Ishikawa (cell line): ENCODE measurements at regions not wholly inside any gene's neighbourhood (a gene's known extent, or its start where the extent isn't known, plus 50 kb on each side); places are given as distances from the start of the nearest gene placed in this dataset.

Source experiments
- CEBPB ChIP-seq: IDR thresholded peaks from 2 replicates; pipeline ENCODE4 v1.6.1; 2012
- CREB1 ChIP-seq: IDR thresholded peaks from 2 replicates; pipeline ENCODE4 v1.6.1; 2012; ENCODE audit warnings: low read depth
- EGR1 ChIP-seq: IDR thresholded peaks from 2 replicates; pipeline ENCODE4 v1.6.1; 2012
- EP300 ChIP-seq: IDR thresholded peaks from 2 replicates; pipeline ENCODE4 v1.6.1; 2012; ENCODE audit warnings: borderline replicate concordance
- FOXM1 ChIP-seq: IDR thresholded peaks from 2 replicates; pipeline ENCODE4 v1.6.1; 2012; ENCODE audit warnings: low read depth, borderline replicate concordance
- NFIC ChIP-seq: IDR thresholded peaks from 2 replicates; pipeline ENCODE4 v1.6.1; 2012
- RAD21 ChIP-seq: IDR thresholded peaks from 2 replicates; pipeline ENCODE4 v1.6.1; 2012; ENCODE audit warnings: low read depth
- TAF1 ChIP-seq: IDR thresholded peaks from 2 replicates; pipeline ENCODE4 v1.6.1; 2012; ENCODE audit warnings: low read depth, mild to moderate bottlenecking
- TCF12 ChIP-seq: IDR thresholded peaks from 2 replicates; pipeline ENCODE4 v1.6.1; 2012; ENCODE audit warnings: low read depth
- TEAD4 ChIP-seq: IDR thresholded peaks from 2 replicates; pipeline ENCODE4 v1.6.1; 2012
- YY1 ChIP-seq: IDR thresholded peaks from 2 replicates; pipeline ENCODE4 v1.6.1; 2012; ENCODE audit warnings: low read depth
- ZBTB7A ChIP-seq: IDR thresholded peaks from 2 replicates; pipeline ENCODE4 v1.6.1; 2012; ENCODE audit warnings: low read depth
- TF ChIP-seq, protein P1 (sequence below): IDR thresholded peaks from 2 replicates; pipeline ENCODE4 v1.6.1; 2012; ENCODE audit warnings: low read depth, mild to moderate bottlenecking
- TF ChIP-seq, protein P2 (sequence below): IDR thresholded peaks from 2 replicates; pipeline ENCODE4 v1.6.1; 2012
- TF ChIP-seq, protein P3 (sequence below): IDR thresholded peaks from 2 replicates; pipeline ENCODE4 v1.6.1; 2012

DNA sequence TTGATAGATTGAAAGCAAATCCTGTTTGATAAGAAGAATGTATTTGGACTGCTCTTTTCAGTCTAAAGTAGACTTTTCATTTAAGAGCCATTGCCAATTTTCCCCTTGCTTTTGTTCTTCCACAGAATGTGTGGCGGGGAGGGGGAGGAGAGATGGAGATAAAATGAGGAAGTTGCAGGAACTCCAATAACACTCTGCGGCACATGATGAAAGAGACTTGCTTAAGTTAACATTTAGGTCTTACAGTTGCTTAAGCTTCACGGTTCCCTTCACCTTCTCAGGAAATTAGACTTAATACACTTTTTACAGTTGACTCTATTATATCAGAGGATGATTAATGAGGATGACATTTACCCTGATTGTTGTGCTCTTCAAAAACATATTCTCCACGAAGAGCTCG, 537.3 kb downstream of the TMTC2 start:
- no peak for TF ChIP-seq TEAD4
- TF ChIP-seq YY1: no peak
- TF ChIP-seq TCF12: no peak
- TF ChIP-seq FOXM1: no peak
- TF ChIP-seq CREB1: no peak
- TF ChIP-seq, protein P1, sequence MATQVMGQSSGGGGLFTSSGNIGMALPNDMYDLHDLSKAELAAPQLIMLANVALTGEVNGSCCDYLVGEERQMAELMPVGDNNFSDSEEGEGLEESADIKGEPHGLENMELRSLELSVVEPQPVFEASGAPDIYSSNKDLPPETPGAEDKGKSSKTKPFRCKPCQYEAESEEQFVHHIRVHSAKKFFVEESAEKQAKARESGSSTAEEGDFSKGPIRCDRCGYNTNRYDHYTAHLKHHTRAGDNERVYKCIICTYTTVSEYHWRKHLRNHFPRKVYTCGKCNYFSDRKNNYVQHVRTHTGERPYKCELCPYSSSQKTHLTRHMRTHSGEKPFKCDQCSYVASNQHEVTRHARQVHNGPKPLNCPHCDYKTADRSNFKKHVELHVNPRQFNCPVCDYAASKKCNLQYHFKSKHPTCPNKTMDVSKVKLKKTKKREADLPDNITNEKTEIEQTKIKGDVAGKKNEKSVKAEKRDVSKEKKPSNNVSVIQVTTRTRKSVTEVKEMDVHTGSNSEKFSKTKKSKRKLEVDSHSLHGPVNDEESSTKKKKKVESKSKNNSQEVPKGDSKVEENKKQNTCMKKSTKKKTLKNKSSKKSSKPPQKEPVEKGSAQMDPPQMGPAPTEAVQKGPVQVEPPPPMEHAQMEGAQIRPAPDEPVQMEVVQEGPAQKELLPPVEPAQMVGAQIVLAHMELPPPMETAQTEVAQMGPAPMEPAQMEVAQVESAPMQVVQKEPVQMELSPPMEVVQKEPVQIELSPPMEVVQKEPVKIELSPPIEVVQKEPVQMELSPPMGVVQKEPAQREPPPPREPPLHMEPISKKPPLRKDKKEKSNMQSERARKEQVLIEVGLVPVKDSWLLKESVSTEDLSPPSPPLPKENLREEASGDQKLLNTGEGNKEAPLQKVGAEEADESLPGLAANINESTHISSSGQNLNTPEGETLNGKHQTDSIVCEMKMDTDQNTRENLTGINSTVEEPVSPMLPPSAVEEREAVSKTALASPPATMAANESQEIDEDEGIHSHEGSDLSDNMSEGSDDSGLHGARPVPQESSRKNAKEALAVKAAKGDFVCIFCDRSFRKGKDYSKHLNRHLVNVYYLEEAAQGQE: no peak
- TF ChIP-seq ZBTB7A: no peak
- no peak for TF ChIP-seq NFIC
- no peak for TF ChIP-seq EGR1
- TF ChIP-seq, protein P2, sequence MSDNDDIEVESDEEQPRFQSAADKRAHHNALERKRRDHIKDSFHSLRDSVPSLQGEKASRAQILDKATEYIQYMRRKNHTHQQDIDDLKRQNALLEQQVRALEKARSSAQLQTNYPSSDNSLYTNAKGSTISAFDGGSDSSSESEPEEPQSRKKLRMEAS: no peak
- TF ChIP-seq EP300: no peak
- no peak for TF ChIP-seq RAD21
- no peak for TF ChIP-seq TAF1
- TF ChIP-seq CEBPB: no peak
- TF ChIP-seq, protein P3, sequence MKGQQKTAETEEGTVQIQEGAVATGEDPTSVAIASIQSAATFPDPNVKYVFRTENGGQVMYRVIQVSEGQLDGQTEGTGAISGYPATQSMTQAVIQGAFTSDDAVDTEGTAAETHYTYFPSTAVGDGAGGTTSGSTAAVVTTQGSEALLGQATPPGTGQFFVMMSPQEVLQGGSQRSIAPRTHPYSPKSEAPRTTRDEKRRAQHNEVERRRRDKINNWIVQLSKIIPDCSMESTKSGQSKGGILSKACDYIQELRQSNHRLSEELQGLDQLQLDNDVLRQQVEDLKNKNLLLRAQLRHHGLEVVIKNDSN: no peak

DNA sequence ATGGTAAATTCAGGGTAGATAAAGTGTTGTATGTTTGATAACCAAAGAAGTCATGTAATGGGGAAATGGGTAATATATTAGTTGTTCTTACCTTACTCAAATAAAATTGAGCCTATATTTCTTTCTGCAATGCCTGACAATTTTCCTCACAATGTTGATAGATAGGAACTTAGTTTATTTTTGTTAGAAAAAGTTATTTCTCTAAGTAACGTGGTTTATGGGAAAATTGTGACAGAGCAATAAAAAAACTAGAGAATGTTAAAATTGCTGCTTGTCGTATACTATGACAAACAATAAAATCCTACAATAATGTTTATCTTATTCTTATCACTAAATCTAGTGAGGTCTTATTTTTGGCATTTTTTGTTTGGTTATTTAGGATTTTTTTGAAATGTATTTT, 534.1 kb downstream of the TMTC2 start:
- TF ChIP-seq NFIC (no peak), CREB1 (no peak), TCF12 (no peak), EP300 (no peak), TAF1 (no peak), CEBPB (no peak), EGR1 (no peak), RAD21 (no peak), ZBTB7A (no peak), FOXM1 (no peak), TEAD4 (no peak), YY1 (no peak)
- TF ChIP-seq, protein P1: no peak
- TF ChIP-seq, protein P3: no peak
- TF ChIP-seq, protein P2: no peak

DNA sequence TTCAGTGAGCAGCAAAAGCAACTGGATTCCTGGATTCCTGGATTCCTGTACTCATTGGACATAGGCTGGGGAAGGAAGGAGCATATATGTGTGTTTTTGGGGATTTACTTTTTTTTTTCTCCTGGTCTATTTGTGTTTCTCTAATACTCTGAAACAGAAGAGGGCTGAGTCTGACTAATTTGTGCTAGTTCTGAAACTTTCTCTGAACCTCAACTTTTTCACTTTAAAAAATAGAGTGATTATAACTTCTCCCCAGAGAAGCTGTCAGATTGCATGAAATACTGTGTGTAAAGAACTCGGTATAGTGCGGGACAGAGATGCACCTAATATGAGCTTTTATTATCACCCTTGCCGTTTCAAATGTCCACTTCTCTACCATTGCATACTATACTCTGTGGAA, 529.5 kb downstream of the TMTC2 start:
- TF ChIP-seq FOXM1 (no peak), EGR1 (no peak), TCF12 (no peak)

GRCh38 chr12:83214185-83214584, 527.5 kb downstream of the TMTC2 start:
- TF ChIP-seq TAF1 (no peak), TEAD4 (no peak), CEBPB (no peak), EGR1 (no peak), ZBTB7A (no peak), FOXM1 (no peak), NFIC (no peak), CREB1 (no peak), EP300 (no peak)
- TF ChIP-seq, protein P2: no peak

DNA sequence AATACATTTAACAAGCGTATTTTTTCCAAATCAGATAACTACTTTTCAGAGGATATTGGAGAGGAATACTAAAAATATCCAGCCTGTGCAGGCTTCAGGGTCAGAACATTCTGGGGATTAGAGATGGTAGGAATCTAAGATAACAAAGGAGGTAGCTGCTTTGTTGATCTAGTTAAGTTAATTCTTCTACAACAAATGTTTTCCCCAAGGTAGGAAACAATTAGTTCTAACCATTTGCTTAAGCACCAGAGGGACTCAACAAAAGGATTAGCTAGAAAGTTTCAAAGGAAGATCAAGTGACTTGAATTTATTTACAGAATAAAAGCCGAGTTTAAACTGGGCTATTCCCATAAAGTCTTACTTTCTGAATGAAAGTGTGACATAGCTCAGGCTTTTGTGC, 524.2 kb downstream of the TMTC2 start:
- TF ChIP-seq TEAD4 (no peak), FOXM1 (no peak), CREB1 (no peak), CEBPB (no peak), EGR1 (no peak), YY1 (no peak), RAD21 (no peak), TCF12 (no peak), EP300 (no peak), NFIC (no peak), TAF1 (no peak), ZBTB7A (no peak)
- TF ChIP-seq, protein P2: no peak
- TF ChIP-seq, protein P1: no peak
- TF ChIP-seq, protein P3: no peak
